ENCODE measurements at regions not wholly inside any gene's neighbourhood (a gene's known extent, or its start where the extent isn't known, plus 50 kb on each side); places are given as distances from the start of the nearest gene placed in this dataset.

DNA sequence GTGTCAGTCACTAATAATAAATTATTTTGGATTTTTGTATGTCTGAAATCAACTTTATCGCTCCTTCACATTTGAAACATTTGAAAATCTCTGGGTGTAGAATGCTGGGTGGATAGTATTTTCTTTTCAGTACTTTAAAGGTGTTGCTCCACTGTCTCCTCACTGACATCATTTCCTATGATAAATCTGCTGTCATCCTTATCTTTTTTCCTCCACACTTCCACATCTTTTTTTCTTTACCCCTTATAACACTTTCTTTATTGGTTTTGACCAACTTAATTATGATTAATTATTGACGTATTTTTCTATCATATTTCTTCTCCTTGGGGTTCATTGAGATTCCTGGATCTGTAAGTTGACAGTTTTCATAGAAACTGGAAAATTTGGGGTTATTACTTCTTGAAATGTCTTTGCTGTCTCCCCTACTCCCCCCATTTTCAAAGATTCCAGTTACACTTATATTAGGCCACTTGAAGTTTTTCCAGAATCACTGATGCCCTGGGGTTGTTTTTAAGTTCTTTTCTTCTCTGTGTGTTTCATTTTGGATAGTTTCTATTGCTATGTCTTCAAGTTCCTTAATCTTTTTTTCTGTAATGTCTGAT lies 177.5 kb upstream of the DIO3 start:
- DNase-seq = no peak

DNA sequence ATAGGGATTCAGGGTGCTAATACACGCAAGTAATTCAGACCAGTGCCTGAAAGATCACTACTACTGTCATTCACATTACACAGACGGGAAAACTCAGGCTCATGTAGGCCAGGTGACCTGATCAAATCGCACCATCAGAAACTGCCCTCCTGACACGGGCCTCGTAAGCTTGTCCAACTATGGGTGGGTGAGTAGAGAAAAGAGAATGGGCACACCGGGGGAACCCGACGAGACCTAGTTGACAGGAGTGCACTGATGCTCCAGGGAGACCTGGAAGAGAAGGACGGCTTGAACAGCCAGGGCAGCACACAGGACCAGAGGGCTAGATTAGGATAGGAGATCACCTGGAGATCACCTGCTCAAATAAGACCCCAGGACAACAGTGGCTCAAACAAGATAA lies 166.9 kb upstream of the DIO3 start:
- no peak for DNase-seq

DNA sequence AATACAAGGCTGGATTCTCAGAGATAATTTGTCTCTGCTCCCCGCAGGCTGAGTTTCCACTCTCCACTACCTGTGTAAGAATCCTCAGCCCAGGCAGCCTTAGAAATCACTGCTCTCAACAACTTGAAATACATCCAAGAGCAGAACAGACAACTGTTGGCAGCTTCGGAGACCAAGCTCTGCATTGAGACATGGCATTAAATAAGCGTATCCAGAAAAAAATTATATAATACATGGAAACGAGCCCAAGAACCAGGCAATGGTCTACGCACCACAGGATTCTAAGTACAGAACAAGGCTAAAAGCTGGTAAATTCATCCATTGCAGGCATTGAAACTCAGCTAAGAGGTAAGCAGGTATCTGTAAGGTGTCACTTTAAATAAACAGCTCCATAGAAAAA lies 165.5 kb upstream of the DIO3 start:
- DNase-seq = no peak

DNA sequence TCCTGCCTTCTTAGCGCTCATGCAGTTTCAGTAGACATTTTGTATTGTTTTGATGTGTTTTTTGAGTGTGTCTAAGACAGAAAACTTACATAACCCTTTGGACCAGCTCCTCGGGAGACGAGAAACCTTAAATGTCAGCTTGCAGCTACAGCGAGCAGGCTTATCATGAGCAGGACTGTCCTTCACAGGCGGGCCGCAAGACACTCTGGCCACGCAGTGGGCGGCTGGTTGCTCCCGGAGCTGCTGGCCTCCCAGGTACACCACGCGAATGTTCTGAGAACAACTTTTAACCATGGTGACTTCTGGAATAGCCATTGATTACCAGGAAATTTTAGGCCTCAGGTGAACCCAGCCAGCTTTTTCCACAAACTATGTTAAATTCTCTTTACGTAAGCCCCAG lies 164.1 kb upstream of the DIO3 start:
- DNase-seq = no peak

DNA sequence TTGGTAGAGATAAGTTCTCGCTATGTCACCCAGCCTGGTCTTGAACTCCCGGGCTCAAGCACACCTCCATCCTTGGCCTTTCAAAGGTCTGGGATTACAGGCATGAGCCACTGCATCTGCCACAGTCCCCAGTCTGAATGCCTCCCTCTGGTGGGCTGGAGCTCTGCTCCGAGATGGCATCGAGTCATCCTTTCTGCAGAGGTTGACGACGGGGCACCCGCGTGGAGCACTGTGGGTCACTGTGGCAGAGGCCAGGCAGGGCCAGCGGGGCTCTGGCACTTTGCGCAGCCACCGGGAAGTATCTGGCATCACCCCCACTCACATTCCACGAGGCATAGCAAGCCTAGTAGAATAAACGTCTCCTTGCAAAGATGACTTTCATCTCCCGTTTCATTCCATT lies 163.3 kb upstream of the DIO3 start:
- no peak for DNase-seq

DNA sequence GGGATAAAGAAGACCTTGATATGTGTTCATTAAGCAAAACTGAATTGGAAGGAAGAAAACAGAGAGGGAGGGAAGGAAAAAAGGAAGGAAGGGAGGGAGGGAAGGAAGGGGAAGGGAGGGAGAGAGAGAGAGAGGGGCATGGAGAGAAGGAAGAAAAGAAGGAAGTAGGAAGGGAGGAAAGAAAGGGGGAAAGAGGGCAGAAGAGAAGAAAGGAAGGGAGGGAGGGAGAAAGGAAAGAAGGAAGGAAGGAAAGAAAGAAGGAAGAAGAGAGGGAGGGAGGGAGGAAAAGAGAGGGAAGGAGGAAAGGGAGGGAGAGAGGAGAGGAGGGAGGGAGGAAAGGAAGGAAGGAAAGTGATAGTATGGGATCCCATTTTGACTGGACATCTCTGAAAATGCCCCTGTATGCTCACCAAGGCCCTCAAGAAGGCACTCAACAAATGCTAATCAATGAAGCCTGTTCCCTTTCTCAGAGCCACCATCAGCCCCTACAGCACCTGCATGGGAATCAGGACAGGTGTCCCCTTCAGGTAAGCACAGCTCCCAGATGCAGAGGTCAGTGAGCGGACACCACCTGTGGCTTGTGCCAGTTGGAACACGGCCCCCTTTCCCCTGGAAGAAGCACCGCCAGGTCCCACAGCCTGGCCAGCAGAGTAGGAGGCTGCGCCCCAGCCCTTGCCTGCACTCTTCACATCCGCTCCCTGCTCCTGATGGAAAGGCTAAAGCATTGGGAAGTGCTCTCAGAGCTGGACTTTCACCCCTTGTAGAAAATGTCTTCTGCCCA lies 161.4 kb upstream of the DIO3 start:
- DNase-seq = no peak

DNA sequence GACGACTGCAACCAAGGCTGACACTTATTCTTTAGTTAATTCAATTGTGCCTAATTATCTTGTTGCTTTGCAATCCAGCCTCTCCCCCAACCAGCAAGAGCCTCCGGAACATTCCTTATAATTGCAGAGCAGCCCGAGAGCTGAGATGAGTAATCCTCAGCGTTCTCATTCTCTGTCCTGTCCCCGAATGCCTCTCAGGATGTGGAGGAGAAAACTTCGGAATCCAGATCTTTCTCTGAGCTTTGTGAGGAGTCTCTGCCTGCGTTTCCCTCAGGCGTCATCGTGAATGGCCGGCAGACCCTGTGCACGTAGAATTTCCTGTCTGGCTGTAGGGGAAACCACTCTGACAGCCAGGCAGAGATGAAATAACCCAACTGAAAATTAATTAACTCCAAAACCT lies 160.5 kb upstream of the DIO3 start:
- no peak for DNase-seq

DNA sequence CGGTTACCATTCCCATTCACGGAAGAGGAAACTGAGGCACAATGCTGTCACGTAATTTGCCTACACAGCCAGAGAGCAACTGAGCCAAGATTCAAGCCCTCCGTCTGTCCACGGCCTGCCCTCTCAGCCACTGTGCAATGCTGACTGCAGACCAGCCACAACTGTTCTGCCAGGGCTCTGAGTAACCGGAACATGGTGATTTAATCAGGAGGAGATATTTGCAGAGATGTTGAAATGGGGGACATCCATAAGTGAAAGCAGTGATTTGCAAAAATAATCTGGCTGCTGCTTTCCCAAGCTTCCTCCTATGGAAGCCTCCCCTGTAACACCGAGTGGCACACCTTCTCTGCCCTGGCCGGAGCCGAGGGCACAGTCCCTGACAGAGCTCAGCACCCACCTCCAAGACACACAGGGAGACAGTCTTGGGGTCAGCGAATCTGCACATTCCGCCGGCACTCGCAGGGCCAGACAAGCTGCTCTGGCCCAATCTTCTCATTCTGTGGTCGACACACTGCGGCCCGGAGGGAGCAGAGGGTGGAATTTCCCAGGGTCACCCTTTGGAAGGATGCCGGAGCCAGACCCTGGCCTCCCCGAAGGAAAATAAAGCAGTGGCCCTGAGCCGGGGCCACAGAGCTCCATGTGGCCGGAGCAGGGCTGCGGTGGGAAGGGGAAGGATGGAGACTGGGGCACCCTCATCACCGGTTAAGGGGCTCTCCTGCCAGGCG lies 158.2 kb upstream of the DIO3 start:
- no peak for DNase-seq

DNA sequence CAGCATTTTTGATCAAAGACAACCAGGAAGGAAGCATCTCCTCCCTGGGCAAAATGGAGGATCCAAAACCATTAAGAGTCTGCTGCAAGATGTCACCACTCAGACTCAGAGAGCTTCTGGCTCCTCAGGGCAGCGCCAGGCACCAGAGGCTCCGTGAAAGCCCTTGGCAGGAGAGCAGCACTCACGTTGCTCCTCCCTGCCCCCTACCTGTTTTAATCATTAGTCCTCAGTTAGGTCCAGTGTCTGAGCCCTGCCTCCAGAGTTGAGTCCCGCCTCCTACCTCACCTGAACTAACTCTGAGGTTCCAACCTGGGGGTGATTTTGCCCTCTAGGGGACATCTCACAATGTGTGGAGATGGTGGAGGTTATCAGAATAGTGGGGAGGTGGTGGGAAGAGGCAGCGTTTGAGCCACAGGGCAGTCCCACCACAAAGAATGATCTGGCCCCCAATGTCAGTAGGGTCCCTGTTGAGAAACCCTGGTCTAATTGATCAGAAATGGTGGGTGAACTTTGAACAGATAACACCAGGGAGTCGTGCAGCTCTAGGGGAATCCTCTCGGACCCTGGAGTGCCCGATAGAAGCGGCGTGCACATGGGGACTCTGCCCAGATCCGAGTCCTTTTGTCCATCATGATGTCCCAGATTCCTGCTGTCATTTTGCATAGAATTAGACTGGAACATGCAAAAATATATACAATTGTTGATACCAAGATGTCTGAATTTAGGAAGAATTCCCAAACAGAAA lies 156.7 kb upstream of the DIO3 start:
- no peak for DNase-seq

DNA sequence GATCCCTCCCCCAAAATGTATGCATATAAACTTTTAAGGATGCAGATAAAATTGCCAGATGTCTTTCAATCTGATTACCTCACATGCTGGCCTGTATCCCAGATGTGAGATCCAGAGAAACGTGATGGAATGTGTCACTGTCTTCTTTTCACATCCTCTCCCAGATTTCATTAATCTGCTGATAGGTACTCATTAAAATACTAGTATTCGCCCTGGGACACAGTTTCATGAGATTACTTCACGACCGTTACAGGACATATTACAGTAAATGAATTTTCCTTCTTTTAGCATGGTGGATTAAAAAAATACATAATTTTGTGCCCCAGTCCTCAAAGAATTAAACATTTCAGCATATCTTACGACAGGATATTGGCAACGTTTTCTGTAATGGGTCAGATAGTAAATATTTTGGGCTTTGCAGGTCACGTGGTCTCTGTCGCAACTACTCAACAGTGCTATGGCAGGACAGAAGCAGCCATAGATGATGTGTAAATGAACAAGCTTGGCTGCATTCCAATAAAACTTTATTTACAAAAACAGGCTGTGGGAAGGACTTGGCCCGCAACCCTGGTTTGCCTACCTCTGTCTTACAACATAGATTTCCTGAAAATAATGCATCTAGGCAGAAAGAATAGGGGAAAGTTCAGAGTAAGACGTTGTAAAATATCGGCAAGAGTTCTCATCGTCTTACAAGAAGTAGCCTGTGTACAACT lies 156.0 kb upstream of the DIO3 start:
- no peak for DNase-seq

DNA sequence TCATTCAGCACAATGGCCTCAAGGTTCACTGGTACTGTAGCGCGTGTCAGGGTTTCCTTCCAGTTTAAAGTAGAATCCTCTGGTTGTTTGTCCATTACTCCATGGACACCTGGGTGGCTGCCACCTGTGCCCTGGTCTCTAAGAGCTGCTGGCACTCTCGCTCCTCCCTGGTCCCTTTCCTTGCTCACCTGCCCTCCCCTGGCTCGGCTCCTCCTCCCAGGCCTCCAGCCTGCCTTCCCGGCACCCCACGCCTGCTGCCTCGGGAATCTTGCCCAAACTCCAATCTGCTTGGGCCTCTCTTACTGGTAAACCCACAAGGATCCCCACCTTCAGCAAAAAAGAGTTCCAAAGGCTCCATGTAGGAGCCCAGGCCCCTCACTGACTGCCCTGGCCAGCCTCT lies 154.4 kb upstream of the DIO3 start:
- DNase-seq = no peak

DNA sequence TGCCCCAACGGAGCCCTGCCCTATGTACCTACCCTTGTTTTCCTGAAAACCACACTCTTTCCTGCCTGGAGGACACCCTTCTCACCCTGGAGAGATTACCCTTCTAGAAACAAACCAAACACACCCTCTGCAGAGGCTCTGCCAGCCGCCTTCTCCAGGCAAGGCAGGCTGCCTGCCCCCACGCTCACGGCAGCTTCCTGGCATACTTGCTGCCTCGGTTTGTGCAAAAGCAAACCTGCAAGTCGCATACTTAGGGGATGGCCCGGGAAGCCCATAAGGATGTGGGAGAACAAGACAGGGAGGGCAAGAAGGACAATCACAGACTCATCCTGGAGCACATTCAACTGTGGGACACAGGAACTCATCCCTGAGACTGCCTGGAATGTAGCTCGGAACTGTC lies 154.0 kb upstream of the DIO3 start:
- DNase-seq = no peak

DNA sequence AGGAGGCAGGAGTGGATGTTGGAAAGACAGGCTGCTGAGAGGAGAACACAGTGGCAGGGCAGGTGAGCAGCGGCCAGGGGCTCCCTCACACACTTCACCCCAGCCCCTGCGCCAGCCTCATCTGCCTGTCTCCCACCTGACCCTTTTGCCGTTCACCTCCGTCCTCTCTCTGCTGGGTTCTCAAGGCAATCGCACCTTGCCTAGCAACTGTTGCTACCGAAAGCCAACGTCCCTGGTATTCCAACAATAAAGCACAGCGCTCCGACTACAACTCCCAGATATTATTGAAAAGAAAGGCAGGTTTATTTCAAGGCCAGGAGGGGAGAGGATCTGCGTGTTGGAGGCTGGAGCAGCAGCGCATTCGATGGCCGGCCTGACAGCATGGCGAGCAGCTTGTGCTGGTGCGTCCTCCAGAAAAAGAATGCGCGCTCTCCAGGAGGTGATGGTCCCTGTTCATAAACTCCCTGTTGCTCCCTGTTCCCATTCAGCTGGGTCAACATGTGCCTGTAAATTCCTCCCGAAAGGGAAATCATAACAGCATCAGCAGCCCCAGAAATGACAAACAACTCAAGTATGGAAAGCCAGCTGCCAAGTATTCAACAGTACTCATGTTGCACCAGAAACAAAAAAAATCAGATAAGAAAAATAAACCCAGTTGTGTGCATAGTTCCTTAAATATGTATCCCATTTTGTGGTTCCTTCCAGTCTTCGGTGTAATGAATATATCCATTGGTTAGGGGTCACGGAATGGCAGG lies 153.0 kb upstream of the DIO3 start:
- DNase-seq = no peak

DNA sequence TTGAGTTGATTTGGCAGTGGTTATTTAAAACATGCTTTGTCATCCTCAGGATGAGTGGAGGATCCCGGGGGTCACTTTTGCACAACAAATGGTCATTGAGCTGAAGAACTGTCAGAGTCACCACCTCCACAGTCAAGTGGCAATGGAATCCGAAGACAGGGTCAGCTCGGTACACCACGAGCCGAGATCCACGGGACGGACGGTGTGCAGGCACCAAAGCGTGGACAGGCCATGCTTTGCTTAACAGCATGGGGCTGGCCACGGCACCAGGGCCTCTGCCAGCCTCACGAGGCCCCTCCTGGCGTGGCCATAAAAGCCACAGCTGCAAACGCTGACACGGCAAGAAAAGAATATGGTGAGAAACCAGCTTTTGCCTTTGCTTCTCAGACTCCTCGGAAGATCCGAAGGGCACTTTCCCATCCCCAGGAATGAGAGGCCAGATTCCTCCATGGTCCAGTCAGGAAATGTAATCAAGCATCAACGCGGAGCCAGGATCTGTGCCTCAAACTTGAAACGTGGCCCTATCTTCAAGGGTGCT lies 152.2 kb upstream of the DIO3 start:
- DNase-seq = no peak

DNA sequence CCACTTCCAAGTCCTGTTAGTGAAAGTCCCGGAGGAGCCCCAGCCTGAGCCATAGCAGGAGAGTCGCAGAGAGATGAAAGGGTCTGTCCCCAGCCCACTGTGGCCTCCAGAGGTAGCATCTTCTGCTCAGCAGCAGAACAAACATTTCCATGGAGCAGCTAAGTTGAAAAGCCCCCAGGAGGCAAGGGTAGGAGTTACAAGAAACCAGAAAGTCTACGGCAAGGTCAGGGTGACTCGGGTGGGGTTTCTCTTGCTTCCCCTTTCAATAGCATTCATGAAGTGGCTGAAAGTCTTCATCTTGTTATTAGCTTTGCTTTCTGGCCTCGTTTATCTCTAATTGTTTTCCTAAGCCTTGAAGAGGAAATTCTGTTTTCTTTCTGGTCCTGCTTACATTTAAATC lies 151.2 kb upstream of the DIO3 start:
- DNase-seq = no peak

DNA sequence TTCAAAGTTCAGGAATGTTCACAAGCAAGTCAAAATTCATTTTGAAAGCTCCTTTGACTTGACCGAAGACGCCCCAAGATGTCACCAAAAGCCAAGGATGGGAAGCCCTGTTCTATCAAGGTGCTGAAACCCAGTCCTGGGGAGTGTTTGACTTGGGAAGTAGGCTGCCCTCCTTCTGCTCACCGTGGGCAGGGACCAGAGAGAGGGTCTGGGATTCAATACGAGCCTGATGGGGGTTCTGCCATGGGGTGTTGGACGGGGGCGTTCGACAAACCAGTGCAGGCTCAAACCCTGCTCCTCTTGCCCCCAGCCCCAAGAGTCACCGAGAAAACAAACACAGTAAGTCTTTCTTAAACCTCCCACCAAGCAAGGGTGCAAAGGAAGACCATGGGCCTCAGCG lies 150.1 kb upstream of the DIO3 start:
- no peak for DNase-seq

DNA sequence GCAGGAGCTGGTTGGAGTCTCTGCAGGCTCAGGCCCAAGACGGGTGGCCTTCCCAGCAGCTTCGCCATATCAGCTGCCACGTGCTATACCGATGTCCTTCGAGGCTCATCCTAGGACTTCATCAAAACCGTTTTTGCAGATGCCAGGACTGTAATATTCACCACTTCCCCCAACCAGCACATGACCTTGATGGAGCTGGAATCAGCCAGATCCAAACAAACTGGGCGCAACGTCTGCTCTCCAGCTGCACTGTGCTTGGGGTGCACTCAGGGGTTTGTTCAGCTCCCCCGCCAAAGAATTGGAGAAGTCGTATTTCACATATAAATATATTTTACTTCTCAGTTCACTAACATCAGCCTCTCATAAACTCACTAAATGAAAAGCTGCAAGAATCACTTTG lies 149.5 kb upstream of the DIO3 start:
- DNase-seq = no peak

DNA sequence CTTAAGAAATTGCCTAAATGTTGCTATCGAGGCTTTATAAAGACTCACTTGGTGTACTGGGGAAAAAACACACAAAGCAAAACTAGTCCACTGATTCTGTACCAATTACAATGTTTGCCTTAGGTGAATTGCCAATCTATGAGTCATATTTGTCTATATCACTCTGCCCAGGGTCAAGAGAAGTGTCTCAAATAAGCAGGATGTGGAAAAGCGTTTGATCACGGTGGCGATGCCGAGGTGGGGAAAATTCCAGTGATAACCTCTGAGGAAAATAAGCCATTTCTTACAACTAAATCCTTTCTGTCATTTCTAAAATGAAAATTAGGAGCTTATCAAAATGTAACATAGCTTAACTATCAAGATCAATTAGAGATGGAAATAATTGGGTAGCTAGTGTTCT lies 148.6 kb upstream of the DIO3 start:
- DNase-seq = no peak

DNA sequence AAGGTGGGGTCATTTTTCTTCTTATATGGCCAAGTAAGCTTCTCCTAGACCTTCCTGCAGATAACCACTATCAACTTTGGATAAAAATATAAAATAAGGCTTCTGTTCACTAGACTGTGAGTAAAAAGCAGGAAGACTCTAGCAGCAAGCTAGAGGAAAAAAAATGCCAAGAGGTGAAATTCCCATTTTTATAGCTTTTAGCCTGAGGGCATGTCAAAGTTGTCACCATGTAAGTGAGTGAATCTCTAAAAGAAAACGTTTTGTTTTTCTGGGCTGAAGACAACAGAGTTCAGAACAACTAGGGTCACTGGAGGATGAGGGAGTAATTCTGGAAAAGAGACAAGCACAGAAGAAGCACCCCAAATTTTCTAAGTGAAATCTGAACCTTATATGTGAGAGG lies 143.9 kb upstream of the DIO3 start:
- no peak for DNase-seq

DNA sequence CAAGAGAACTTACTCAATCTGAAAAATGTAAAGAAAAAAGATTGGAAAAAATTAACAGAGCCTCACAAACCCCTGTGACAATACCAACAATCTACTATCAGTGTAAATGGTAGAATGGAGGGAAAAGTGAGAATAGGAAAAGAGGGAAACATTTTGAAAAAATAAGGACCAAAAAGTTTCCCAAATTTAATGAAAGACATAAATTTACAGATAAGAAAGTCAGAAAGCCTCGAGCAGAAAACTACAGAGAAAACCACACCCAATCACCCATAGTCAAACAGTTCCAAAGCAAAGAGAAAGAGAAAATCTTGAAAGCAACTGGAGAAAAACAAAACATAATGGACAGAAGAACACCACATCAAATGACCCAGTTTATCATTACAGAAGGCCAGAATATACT lies 142.7 kb upstream of the DIO3 start:
- no peak for DNase-seq

DNA sequence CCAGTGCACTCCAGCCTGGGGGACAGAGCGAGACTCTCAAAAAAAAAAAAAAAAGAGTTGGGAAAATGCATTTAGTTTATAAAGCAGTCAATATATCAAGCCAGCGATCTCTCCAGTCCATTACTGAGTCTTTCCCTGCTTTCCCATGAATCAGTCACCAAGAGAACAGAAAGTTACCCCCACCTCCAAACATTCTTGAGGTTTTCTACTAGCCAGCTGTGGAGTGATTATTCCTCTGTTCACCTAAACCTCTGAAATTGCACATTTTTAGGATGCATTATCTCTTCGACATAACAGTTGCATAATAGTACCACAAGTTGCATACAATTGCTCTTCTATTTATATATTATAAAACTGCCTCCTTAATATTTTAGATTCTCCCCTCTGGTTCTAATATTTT lies 134.8 kb upstream of the DIO3 start:
- DNase-seq = no peak

DNA sequence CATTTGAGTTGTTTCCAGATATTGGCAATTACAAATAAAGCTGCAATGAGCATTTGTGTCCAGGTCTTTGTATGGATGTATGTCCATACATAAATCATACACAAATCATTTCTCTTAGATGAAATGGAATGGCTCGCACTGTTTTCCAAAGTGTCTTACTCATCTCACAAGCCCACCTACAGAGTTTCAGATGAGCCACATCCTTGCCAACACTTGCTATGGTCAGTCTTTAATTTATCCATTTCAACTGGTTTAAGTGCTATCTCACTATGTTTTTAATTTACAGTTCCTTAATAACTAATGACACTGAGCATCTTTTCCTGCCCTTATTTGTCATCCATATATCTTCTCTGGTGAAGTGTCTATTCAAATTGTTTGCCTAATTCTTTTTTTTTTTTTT lies 132.9 kb upstream of the DIO3 start:
- no peak for DNase-seq

Measured in activated CD4-positive, alpha-beta T cell treated with anti-CD3 and anti-CD28 coated beads, Interleukin-2, amount 50 U/mL, for 1 hour (primary cell).